Progenitor cell of endocrine pancreas (in vitro differentiated cells): ENCODE measurements at regions not wholly inside any gene's neighbourhood (a gene's known extent, or its start where the extent isn't known, plus 50 kb on each side); places are given as distances from the start of the nearest gene placed in this dataset.

ENCODE experiments used
- DNase-seq: peaks from one replicate; pipeline ENCODE4 v3.0.0; 2021; ENCODE audit warnings: low spot score; ENCODE audit not compliant: unreplicated experiment
- H3K27ac Mint-ChIP-seq: 2 replicates; pipeline ENCODE4 v1.8.0; 2021; ENCODE audit warnings: mild to moderate bottlenecking, moderate library complexity, mixed read lengths
- H3K27me3 Mint-ChIP-seq: 2 replicates; pipeline ENCODE4 v1.8.0; 2021; ENCODE audit warnings: mixed read lengths
- H3K36me3 Mint-ChIP-seq: 2 replicates; pipeline ENCODE4 v1.8.0; 2022; ENCODE audit warnings: mixed read lengths; ENCODE audit not compliant: insufficient read depth
- H3K4me1 Mint-ChIP-seq: 2 replicates; pipeline ENCODE4 v1.8.0; 2021; ENCODE audit warnings: low read depth, mixed read lengths
- H3K4me3 Mint-ChIP-seq: 2 replicates; pipeline ENCODE4 v1.8.0; 2021; ENCODE audit warnings: low read depth, mild to moderate bottlenecking, moderate library complexity, mixed read lengths
- H3K9me3 Mint-ChIP-seq: 2 replicates; pipeline ENCODE4 v1.8.0; 2021; ENCODE audit warnings: low read depth, mixed read lengths
- CTCF ChIP-seq: fragments of 200-600 bp; sonication (generic); IDR thresholded peaks from one replicate; pipeline ENCODE4 v1.5.0; 2021; ENCODE audit warnings: antibody characterized with exemption, mild to moderate bottlenecking; ENCODE audit not compliant: unreplicated experiment

GRCh38 chr18:51433296-51433695, 235.8 kb upstream of the MEX3C start:
- Mint-ChIP-seq H3K4me1 (peaks cover 9% of the 10 kb centered on the region), H3K36me3 (no peaks in the 10 kb centered on the region), H3K4me3 (no peak overlapping the region), H3K27ac (no peak overlapping the region), H3K27me3 (peaks cover 5% of the 10 kb centered on the region), H3K9me3 (peaks cover 10% of the 10 kb centered on the region)
- no peak for TF ChIP-seq CTCF
- no peak for DNase-seq

- no peaks in the 10 kb centered on the region for H3K36me3 Mint-ChIP-seq
- no peak for TF ChIP-seq CTCF
- peaks cover 10% of the 10 kb centered on the region for H3K9me3 Mint-ChIP-seq
- H3K4me1 Mint-ChIP-seq = peaks cover 9% of the 10 kb centered on the region
- H3K27me3 Mint-ChIP-seq = peaks cover 5% of the 10 kb centered on the region
- H3K4me3 Mint-ChIP-seq = no peak overlapping the region
- DNase-seq = no peak
- H3K27ac Mint-ChIP-seq = no peak overlapping the region
Observed at GRCh38 chr18:51433881-51434280, 236.4 kb upstream of the MEX3C start.

GRCh38 chr18:51437280-51438271, 240.1 kb upstream of the MEX3C start:
- no peak overlapping the region for H3K4me3 Mint-ChIP-seq
- no peak overlapping the region for H3K27ac Mint-ChIP-seq
- no peaks in the 10 kb centered on the region for H3K9me3 Mint-ChIP-seq
- no peaks in the 10 kb centered on the region for H3K36me3 Mint-ChIP-seq
- no peak for TF ChIP-seq CTCF
- peaks cover 5% of the 10 kb centered on the region for H3K27me3 Mint-ChIP-seq
- no peak for DNase-seq
- H3K4me1 Mint-ChIP-seq = peaks cover 9% of the 10 kb centered on the region

- TF ChIP-seq CTCF = no peak
- Mint-ChIP-seq H3K9me3 (no peaks in the 10 kb centered on the region), H3K4me1 (peaks cover 9% of the 10 kb centered on the region), H3K4me3 (no peak overlapping the region), H3K36me3 (no peaks in the 10 kb centered on the region), H3K27me3 (peaks cover 5% of the 10 kb centered on the region), H3K27ac (no peak overlapping the region)
- DNase-seq = no peak
Observed at GRCh38 chr18:51438797-51439350, 241.4 kb upstream of the MEX3C start.

- Mint-ChIP-seq H3K4me3 (no peak overlapping the region), H3K4me1 (peaks cover 12% of the 10 kb centered on the region), H3K27me3 (peaks cover under 1% of the 10 kb centered on the region), H3K27ac (no peak overlapping the region), H3K36me3 (no peaks in the 10 kb centered on the region), H3K9me3 (no peaks in the 10 kb centered on the region)
- no peak for TF ChIP-seq CTCF
- no peak for DNase-seq
Observed at GRCh38 chr18:51442012-51442411, 244.5 kb upstream of the MEX3C start.
